ENCODE measurements at regions not wholly inside any gene's neighbourhood (a gene's known extent, or its start where the extent isn't known, plus 50 kb on each side); places are given as distances from the start of the nearest gene placed in this dataset.

DNA sequence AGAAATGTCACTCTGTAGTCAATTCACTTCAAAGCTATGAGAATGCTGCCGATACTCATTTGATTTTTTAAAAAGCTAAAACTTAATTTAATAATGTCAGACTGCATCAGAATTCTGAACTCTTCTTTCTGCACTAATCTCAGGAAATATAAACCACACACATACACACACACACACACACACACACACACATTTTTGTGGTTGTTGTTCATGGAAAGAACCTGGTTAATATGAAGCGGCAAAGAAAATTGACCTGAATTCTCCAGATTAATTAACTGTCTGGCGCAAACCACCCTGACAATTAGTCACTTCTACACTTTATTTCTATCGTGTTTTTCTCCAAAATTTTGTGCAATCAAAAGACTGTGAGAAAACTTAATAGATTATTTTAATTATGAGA is 740.5 kb downstream of the TLE1 start:
- no peak overlapping the region for H3K4me3 ChIP-seq (ENCODE audit: low read depth, low read length)

GRCh38 chr9:80948066-80948465 is 741.3 kb downstream of the TLE1 start:
- Histone ChIP-seq H3K27ac (ENCODE audit: low read depth, low read length) (no peak overlapping the region), H3K4me3 (ENCODE audit: low read depth, low read length) (no peak overlapping the region), H3K4me1 (ENCODE audit: control insufficient read depth, insufficient read depth, low read length) (no peaks in the 10 kb centered on the region), H3K36me3 (ENCODE audit: control insufficient read depth, insufficient read depth, low read length) (no peaks in the 10 kb centered on the region), H3K9ac (ENCODE audit: low read length) (no peak overlapping the region), H3K27me3 (ENCODE audit: control insufficient read depth, insufficient read depth, low read length) (no peaks in the 10 kb centered on the region), H3K9me3 (ENCODE audit: control insufficient read depth, insufficient read depth, low read depth, low read length) (no peaks in the 10 kb centered on the region)

More for the DNA sequence above, 740.5 kb downstream of the TLE1 start:
- no peaks in the 10 kb centered on the region for H3K4me1 ChIP-seq (ENCODE audit: control insufficient read depth, insufficient read depth, low read length)
- no peak overlapping the region for H3K9ac ChIP-seq (ENCODE audit: low read length)
- no peaks in the 10 kb centered on the region for H3K9me3 ChIP-seq (ENCODE audit: control insufficient read depth, insufficient read depth, low read depth, low read length)
- no peaks in the 10 kb centered on the region for H3K27me3 ChIP-seq (ENCODE audit: control insufficient read depth, insufficient read depth, low read length)
- no peak overlapping the region for H3K27ac ChIP-seq (ENCODE audit: low read depth, low read length)
- no peaks in the 10 kb centered on the region for H3K36me3 ChIP-seq (ENCODE audit: control insufficient read depth, insufficient read depth, low read length)

- no peak overlapping the region for H3K4me3 ChIP-seq (ENCODE audit: low read depth, low read length)
- no peaks in the 10 kb centered on the region for H3K4me1 ChIP-seq (ENCODE audit: control insufficient read depth, insufficient read depth, low read length)
- no peaks in the 10 kb centered on the region for H3K9me3 ChIP-seq (ENCODE audit: control insufficient read depth, insufficient read depth, low read depth, low read length)
- no peaks in the 10 kb centered on the region for H3K36me3 ChIP-seq (ENCODE audit: control insufficient read depth, insufficient read depth, low read length)
- no peaks in the 10 kb centered on the region for H3K27me3 ChIP-seq (ENCODE audit: control insufficient read depth, insufficient read depth, low read length)
- H3K9ac ChIP-seq (ENCODE audit: low read length): no peak overlapping the region
- no peak overlapping the region for H3K27ac ChIP-seq (ENCODE audit: low read depth, low read length)
Measured at GRCh38 chr9:80946496-80947170, 742.7 kb downstream of the TLE1 start.

DNA sequence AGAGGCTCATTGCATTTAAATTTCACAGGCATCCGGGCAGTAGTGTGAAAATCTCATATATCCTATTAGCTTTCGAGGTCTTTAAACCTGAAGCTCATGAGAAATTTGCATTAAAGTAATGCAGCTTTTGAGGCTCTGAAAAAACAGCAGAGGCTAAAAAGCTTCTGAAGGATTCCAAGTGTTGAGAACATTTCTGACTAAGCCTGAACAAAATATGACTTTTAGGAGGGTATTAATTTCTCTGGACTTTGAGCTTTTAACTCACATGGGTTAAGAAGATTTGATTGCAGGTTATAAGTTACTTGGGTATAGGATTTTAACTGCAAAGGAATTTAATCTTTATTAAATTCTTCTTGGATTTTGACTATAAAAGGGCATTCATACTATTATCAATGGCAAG is 743.9 kb downstream of the TLE1 start:
- Histone ChIP-seq H3K9ac (ENCODE audit: low read length) (no peak overlapping the region), H3K27ac (ENCODE audit: low read depth, low read length) (no peak overlapping the region), H3K36me3 (ENCODE audit: control insufficient read depth, insufficient read depth, low read length) (no peaks in the 10 kb centered on the region), H3K4me1 (ENCODE audit: control insufficient read depth, insufficient read depth, low read length) (no peaks in the 10 kb centered on the region), H3K27me3 (ENCODE audit: control insufficient read depth, insufficient read depth, low read length) (no peaks in the 10 kb centered on the region), H3K9me3 (ENCODE audit: control insufficient read depth, insufficient read depth, low read depth, low read length) (no peaks in the 10 kb centered on the region), H3K4me3 (ENCODE audit: low read depth, low read length) (no peak overlapping the region)

DNA sequence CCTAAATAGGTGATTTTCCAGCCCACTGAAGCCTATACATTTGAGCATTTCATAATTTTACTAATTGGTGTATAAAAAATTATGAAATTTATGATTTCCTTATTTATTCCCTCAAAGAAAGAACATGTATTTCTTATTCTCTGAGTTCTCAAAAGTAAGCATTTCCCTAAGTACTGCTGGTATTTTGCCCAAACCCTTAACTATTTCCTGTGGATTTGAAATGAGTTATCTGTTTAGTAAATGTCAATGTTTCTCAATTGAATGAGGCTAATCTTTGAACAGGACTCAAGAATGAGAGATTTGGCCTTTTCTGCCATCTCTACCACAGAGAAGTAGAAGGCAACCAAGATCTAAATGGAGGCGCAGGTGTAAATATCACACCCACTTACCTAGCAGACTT is 751.7 kb downstream of the TLE1 start:
- Histone ChIP-seq H3K4me1 (ENCODE audit: control insufficient read depth, insufficient read depth, low read length) (no peaks in the 10 kb centered on the region), H3K27ac (ENCODE audit: low read depth, low read length) (no peak overlapping the region), H3K9ac (ENCODE audit: low read length) (no peak overlapping the region), H3K4me3 (ENCODE audit: low read depth, low read length) (no peak overlapping the region), H3K9me3 (ENCODE audit: control insufficient read depth, insufficient read depth, low read depth, low read length) (no peaks in the 10 kb centered on the region), H3K27me3 (ENCODE audit: control insufficient read depth, insufficient read depth, low read length) (no peaks in the 10 kb centered on the region), H3K36me3 (ENCODE audit: control insufficient read depth, insufficient read depth, low read length) (no peaks in the 10 kb centered on the region)

DNA sequence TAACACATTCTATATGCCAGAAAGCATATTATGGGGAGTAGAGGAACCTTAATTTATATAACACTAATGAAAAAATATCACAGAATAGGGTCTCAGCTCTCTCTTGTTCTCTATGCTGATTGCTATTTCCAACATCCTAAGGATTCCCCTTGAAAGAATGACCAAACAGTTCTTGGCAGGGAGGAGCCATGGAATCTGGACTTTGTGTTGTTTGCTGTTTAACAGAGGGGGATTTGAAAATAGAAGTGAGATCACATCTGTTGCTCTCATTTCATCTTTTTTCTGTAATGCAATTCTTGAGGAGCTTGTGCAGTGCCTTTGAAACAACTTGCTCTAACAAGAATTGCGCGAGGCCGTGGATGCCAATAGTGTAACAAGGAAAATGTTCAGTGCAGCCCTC is 755.3 kb downstream of the TLE1 start:
- H3K36me3 ChIP-seq (ENCODE audit: control insufficient read depth, insufficient read depth, low read length): no peaks in the 10 kb centered on the region

GRCh38 chr9:80932947-80933780 is 756.2 kb downstream of the TLE1 start:
- Histone ChIP-seq H3K27me3 (ENCODE audit: control insufficient read depth, insufficient read depth, low read length) (no peaks in the 10 kb centered on the region), H3K4me1 (ENCODE audit: control insufficient read depth, insufficient read depth, low read length) (no peaks in the 10 kb centered on the region), H3K27ac (ENCODE audit: low read depth, low read length) (no peak overlapping the region), H3K9me3 (ENCODE audit: control insufficient read depth, insufficient read depth, low read depth, low read length) (peaks cover 2% of the 10 kb centered on the region; the same call in 1 of the 2 replicates), H3K4me3 (ENCODE audit: low read depth, low read length) (no peak overlapping the region), H3K9ac (ENCODE audit: low read length) (no peak overlapping the region), H3K36me3 (ENCODE audit: control insufficient read depth, insufficient read depth, low read length) (no peaks in the 10 kb centered on the region)

More for the DNA sequence above, 755.3 kb downstream of the TLE1 start:
- Histone ChIP-seq H3K27ac (ENCODE audit: low read depth, low read length) (no peak overlapping the region), H3K9me3 (ENCODE audit: control insufficient read depth, insufficient read depth, low read depth, low read length) (no peaks in the 10 kb centered on the region), H3K4me3 (ENCODE audit: low read depth, low read length) (no peak overlapping the region), H3K9ac (ENCODE audit: low read length) (no peak overlapping the region), H3K4me1 (ENCODE audit: control insufficient read depth, insufficient read depth, low read length) (no peaks in the 10 kb centered on the region), H3K27me3 (ENCODE audit: control insufficient read depth, insufficient read depth, low read length) (no peaks in the 10 kb centered on the region)

DNA sequence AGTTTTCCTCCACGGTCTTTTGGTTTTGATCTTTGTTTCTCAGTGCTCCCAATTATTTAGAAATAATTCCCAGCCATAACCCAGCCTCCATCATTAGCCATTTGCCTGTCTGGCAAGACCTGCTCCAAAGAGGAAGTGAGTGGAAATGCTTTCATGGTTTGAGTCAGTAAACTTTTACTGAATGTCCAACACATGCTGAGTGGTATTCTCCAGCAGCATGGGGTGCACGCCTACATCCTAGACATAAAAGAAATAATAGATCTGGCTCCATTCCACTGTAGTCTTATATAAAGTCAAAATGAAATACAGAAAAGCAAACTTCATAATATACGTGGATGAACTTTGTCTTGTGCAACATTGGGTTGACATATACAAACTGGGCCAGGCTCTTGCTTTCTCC is 757.2 kb downstream of the TLE1 start:
- Histone ChIP-seq H3K36me3 (ENCODE audit: control insufficient read depth, insufficient read depth, low read length) (no peaks in the 10 kb centered on the region), H3K27ac (ENCODE audit: low read depth, low read length) (no peak overlapping the region), H3K9ac (ENCODE audit: low read length) (no peak overlapping the region), H3K4me1 (ENCODE audit: control insufficient read depth, insufficient read depth, low read length) (no peaks in the 10 kb centered on the region), H3K9me3 (ENCODE audit: control insufficient read depth, insufficient read depth, low read depth, low read length) (peaks cover 7% of the 10 kb centered on the region; the same call in 1 of the 2 replicates), H3K27me3 (ENCODE audit: control insufficient read depth, insufficient read depth, low read length) (no peaks in the 10 kb centered on the region), H3K4me3 (ENCODE audit: low read depth, low read length) (no peak overlapping the region)

- Histone ChIP-seq H3K36me3 (ENCODE audit: control insufficient read depth, insufficient read depth, low read length) (no peaks in the 10 kb centered on the region), H3K27me3 (ENCODE audit: control insufficient read depth, insufficient read depth, low read length) (no peaks in the 10 kb centered on the region), H3K9me3 (ENCODE audit: control insufficient read depth, insufficient read depth, low read depth, low read length) (peaks cover 7% of the 10 kb centered on the region; the same call in 1 of the 2 replicates), H3K27ac (ENCODE audit: low read depth, low read length) (no peak overlapping the region), H3K9ac (ENCODE audit: low read length) (no peak overlapping the region), H3K4me1 (ENCODE audit: control insufficient read depth, insufficient read depth, low read length) (no peaks in the 10 kb centered on the region), H3K4me3 (ENCODE audit: low read depth, low read length) (no peak overlapping the region)
Measured at GRCh38 chr9:80931163-80931562, 758.2 kb downstream of the TLE1 start.

DNA sequence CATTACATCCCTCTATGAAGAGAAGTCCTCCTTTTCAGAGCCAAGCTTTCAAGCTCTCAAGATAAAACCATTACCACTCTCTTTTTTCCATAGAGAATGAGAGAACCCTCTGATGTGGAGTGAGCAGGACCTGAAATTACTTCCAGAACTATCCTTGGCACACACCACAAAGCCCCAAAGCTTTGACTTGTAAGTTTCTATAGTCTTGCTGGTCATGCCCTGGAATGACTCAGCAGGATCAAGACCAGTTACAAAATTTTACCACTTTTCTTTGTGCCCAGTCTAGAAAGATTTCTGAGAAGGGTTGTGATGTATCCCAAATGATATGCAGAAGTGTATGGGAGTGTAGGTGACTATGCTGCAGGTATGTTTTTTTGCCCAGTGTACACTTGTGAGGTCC is 760.6 kb downstream of the TLE1 start:
- no peaks in the 10 kb centered on the region for H3K36me3 ChIP-seq (ENCODE audit: control insufficient read depth, insufficient read depth, low read length)
- no peaks in the 10 kb centered on the region for H3K27me3 ChIP-seq (ENCODE audit: control insufficient read depth, insufficient read depth, low read length)
- H3K4me1 ChIP-seq (ENCODE audit: control insufficient read depth, insufficient read depth, low read length): no peaks in the 10 kb centered on the region
- no peak overlapping the region for H3K27ac ChIP-seq (ENCODE audit: low read depth, low read length)
- H3K9me3 ChIP-seq (ENCODE audit: control insufficient read depth, insufficient read depth, low read depth, low read length): peaks cover 7% of the 10 kb centered on the region; the same call in 1 of the 2 replicates
- H3K9ac ChIP-seq (ENCODE audit: low read length): no peak overlapping the region
- H3K4me3 ChIP-seq (ENCODE audit: low read depth, low read length): no peak overlapping the region

DNA sequence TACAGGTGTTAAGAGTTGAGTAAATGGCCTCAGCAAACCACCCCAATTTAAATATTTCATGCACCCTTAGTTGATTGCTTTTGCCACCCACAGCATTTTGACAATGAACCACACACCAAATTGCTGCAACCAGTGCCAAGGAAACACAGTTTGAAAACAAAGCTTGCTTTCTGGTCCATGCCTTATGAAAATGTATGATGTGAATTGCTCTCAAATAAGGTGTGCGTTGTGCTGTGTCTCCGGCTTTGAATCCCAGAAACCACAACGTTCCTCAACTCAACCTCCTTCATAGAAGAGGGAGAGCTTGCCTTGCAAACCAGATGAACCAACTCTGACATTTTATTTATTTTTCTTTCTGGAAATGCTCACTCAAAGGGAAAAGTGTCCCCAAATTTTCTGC is 762.7 kb downstream of the TLE1 start:
- Histone ChIP-seq H3K9me3 (ENCODE audit: control insufficient read depth, insufficient read depth, low read depth, low read length) (peaks cover 9% of the 10 kb centered on the region; the same call in 1 of the 2 replicates), H3K27me3 (ENCODE audit: control insufficient read depth, insufficient read depth, low read length) (no peaks in the 10 kb centered on the region), H3K4me3 (ENCODE audit: low read depth, low read length) (no peak overlapping the region), H3K4me1 (ENCODE audit: control insufficient read depth, insufficient read depth, low read length) (no peaks in the 10 kb centered on the region), H3K36me3 (ENCODE audit: control insufficient read depth, insufficient read depth, low read length) (no peaks in the 10 kb centered on the region), H3K9ac (ENCODE audit: low read length) (no peak overlapping the region), H3K27ac (ENCODE audit: low read depth, low read length) (no peak overlapping the region)
